Parathyroid adenoma (tissue), 2 donors: ENCODE measurements at regions not wholly inside any gene's neighbourhood (a gene's known extent, or its start where the extent isn't known, plus 50 kb on each side); places are given as distances from the start of the nearest gene placed in this dataset.

Experiments used
- H2AFZ ChIP-seq: fragments of 300-600 bp; sonication (generic); one replicate; pipeline ENCODE4 v1.7.0; 2017; ENCODE audit warnings: antibody characterized with exemption, mild to moderate bottlenecking
- H3K27ac ChIP-seq: fragments of 300-600 bp; sonication (generic); one replicate; pipeline ENCODE4 v1.7.0; 2017
- H3K27me3 ChIP-seq: fragments of 300-600 bp; sonication (generic); one replicate; pipeline ENCODE4 v1.7.0; 2017; ENCODE audit warnings: low read length; ENCODE audit not compliant: control insufficient read depth, insufficient read depth
- H3K36me3 ChIP-seq: fragments of 300-600 bp; sonication (generic); one replicate; pipeline ENCODE4 v1.7.0; 2017; ENCODE audit warnings: low read length; ENCODE audit not compliant: control insufficient read depth, insufficient read depth
- H3K4me1 ChIP-seq: fragments of 300-600 bp; sonication (generic); one replicate; pipeline ENCODE4 v1.7.0; 2017; ENCODE audit warnings: control low read depth
- H3K4me2 ChIP-seq: fragments of 300-600 bp; sonication (generic); one replicate; pipeline ENCODE4 v1.7.0; 2017; ENCODE audit warnings: low read length
- H3K4me3 ChIP-seq: fragments of 300-600 bp; sonication (generic); one replicate; pipeline ENCODE4 v1.7.0; 2017; ENCODE audit warnings: low read depth, low read length
- H3K79me2 ChIP-seq: fragments of 300-600 bp; sonication (generic); one replicate; pipeline ENCODE4 v1.7.0; 2017; ENCODE audit warnings: control low read depth
- H3K9ac ChIP-seq: fragments of 300-600 bp; sonication (generic); one replicate; pipeline ENCODE4 v1.7.0; 2017; ENCODE audit warnings: mild to moderate bottlenecking
- H3K9me3 ChIP-seq: fragments of 300-600 bp; sonication (generic); one replicate; pipeline ENCODE4 v1.7.0; 2017; ENCODE audit warnings: low read length; ENCODE audit not compliant: control insufficient read depth
- TF ChIP-seq, protein P1 (sequence below): fragments of 300-600 bp; sonication (generic); IDR thresholded peaks from one replicate; pipeline ENCODE4 v1.7.0; 2017; ENCODE audit warnings: antibody characterized with exemption, mild to moderate bottlenecking
- donor health status: primary hyperparathyroidism.

GRCh38 chr6:74731204-74731603 is 474.6 kb downstream of the COL12A1 start:
- H2AFZ ChIP-seq = no peak overlapping the region
- H3K4me3 ChIP-seq = no peak overlapping the region
- no peak overlapping the region for H3K27ac ChIP-seq
- H3K79me2 ChIP-seq = no peaks in the 10 kb centered on the region
- H3K4me2 ChIP-seq = no peak overlapping the region
- no peaks in the 10 kb centered on the region for H3K9me3 ChIP-seq
- H3K4me1 ChIP-seq = no peaks in the 10 kb centered on the region
- TF ChIP-seq, protein P1, sequence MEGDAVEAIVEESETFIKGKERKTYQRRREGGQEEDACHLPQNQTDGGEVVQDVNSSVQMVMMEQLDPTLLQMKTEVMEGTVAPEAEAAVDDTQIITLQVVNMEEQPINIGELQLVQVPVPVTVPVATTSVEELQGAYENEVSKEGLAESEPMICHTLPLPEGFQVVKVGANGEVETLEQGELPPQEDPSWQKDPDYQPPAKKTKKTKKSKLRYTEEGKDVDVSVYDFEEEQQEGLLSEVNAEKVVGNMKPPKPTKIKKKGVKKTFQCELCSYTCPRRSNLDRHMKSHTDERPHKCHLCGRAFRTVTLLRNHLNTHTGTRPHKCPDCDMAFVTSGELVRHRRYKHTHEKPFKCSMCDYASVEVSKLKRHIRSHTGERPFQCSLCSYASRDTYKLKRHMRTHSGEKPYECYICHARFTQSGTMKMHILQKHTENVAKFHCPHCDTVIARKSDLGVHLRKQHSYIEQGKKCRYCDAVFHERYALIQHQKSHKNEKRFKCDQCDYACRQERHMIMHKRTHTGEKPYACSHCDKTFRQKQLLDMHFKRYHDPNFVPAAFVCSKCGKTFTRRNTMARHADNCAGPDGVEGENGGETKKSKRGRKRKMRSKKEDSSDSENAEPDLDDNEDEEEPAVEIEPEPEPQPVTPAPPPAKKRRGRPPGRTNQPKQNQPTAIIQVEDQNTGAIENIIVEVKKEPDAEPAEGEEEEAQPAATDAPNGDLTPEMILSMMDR = no peak
- H3K9ac ChIP-seq = no peak overlapping the region
- no peaks in the 10 kb centered on the region for H3K36me3 ChIP-seq
- no peaks in the 10 kb centered on the region for H3K27me3 ChIP-seq

DNA sequence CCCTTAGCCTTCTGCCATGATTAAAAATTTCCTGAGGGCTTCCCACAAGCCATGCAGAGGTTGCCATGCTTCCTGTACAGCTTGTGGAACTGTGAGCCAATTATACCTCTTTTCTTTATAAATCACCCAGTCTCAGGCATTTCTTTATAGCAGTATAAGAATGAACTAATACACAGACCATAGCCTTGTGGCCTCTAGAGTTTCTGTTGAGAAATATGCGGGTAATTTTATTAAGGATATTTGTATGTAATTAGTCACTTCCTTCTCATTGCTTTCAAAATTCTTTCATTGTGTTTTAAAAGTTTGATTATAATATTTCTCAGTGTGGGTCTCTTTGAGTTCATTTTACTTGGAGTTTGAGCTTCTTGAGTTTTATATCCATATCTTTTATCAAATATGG is 484.9 kb downstream of the COL12A1 start:
- no peaks in the 10 kb centered on the region for H3K79me2 ChIP-seq
- no peaks in the 10 kb centered on the region for H3K36me3 ChIP-seq
- no peaks in the 10 kb centered on the region for H3K4me1 ChIP-seq
- H3K27ac ChIP-seq = no peak overlapping the region
- TF ChIP-seq, protein P1 = no peak
- H2AFZ ChIP-seq = no peak overlapping the region
- H3K9me3 ChIP-seq = no peaks in the 10 kb centered on the region
- H3K4me3 ChIP-seq = no peak overlapping the region
- H3K9ac ChIP-seq = no peak overlapping the region
- no peaks in the 10 kb centered on the region for H3K27me3 ChIP-seq
- no peak overlapping the region for H3K4me2 ChIP-seq

DNA sequence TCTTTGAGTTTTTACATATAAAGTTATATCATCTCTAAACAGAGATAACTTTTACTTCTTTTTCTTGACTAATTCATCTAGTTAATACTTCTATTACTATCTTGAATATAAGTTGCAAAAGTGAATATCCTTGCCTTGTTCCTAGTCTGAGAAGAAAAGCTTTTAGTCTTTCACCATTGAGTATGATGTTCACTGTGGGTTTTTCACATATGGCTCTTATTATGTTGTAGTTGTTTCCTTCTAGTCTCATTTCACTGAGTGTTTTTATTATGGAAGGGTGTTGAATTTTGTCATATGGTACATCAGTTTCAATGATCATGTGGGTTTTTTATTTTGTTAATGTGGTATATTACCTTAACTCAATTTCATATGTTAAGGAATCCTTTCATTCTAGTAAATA is 488.3 kb downstream of the COL12A1 start:
- Histone ChIP-seq H3K4me3 (no peak overlapping the region), H3K4me1 (no peaks in the 10 kb centered on the region), H3K4me2 (no peak overlapping the region), H3K9ac (no peak overlapping the region), H3K27ac (no peak overlapping the region), H3K36me3 (no peaks in the 10 kb centered on the region), H3K9me3 (no peaks in the 10 kb centered on the region), H3K79me2 (no peaks in the 10 kb centered on the region), H2AFZ (no peak overlapping the region), H3K27me3 (no peaks in the 10 kb centered on the region)
- TF ChIP-seq, protein P1 = no peak

DNA sequence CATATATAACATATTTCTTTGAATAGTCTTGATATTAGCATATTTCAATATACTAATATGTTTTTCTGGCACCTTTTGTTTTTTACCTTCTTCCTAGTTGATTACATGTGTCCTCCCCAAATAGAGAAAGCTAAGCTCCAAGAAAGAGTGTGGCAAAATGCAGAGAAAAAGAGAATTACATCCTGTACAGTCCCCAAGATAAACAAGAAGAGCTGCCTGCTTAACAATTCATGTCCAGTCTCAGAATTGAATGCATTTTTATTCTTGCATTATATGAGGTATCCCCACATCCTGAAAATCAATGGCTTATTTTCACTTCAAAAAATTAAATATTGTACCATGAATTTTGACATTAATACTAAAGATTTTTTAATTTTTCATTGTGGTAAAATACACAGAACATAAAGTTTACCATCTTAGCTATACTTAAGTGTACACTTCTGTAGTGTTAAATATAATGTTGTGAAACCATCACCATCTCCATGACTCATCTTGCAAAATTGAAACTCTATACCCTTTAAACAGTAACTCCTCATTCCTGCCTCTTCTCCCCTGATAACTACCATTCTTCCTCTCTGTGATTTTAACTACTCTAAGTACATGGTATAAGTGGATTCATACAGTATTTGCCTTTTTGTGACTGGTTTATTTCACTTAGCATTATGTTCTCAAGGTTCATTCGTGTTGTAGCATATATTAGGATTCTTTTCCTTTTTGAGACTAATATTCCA is 490.3 kb downstream of the COL12A1 start:
- no peaks in the 10 kb centered on the region for H3K4me1 ChIP-seq
- no peak overlapping the region for H3K4me3 ChIP-seq
- TF ChIP-seq, protein P1 = no peak
- no peaks in the 10 kb centered on the region for H3K9me3 ChIP-seq
- no peak overlapping the region for H3K27ac ChIP-seq
- no peak overlapping the region for H3K4me2 ChIP-seq
- H3K36me3 ChIP-seq = no peaks in the 10 kb centered on the region
- no peak overlapping the region for H2AFZ ChIP-seq
- no peaks in the 10 kb centered on the region for H3K27me3 ChIP-seq
- H3K9ac ChIP-seq = no peak overlapping the region
- no peaks in the 10 kb centered on the region for H3K79me2 ChIP-seq

DNA sequence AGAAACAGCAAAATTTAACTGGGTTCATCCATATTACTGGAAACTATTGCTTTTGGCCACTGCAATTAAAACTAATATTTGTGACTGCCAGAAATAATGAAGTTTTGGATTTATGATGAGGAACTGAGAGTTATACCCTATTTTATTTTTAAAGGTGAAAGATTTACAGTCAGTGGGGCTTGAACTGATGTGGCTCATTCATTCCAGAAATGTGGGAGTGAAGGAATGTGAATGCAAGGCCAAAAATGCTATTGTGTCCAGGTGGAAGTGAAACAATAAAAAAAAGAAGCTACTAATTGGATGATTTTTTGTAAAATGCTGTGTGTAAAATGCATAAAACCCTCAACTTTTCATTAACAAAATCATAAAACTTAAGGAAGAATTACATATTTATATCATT is 491.9 kb downstream of the COL12A1 start:
- H3K27ac ChIP-seq = no peak overlapping the region
- no peaks in the 10 kb centered on the region for H3K4me1 ChIP-seq
- H3K9ac ChIP-seq = no peak overlapping the region
- no peaks in the 10 kb centered on the region for H3K27me3 ChIP-seq
- TF ChIP-seq, protein P1 = no peak
- no peak overlapping the region for H2AFZ ChIP-seq
- H3K9me3 ChIP-seq = no peaks in the 10 kb centered on the region
- no peaks in the 10 kb centered on the region for H3K79me2 ChIP-seq
- H3K36me3 ChIP-seq = no peaks in the 10 kb centered on the region
- H3K4me3 ChIP-seq = no peak overlapping the region
- H3K4me2 ChIP-seq = no peak overlapping the region
